ENCODE measurements at regions not wholly inside any gene's neighbourhood (a gene's known extent, or its start where the extent isn't known, plus 50 kb on each side); places are given as distances from the start of the nearest gene placed in this dataset.

- no peak overlapping the region for H3K4me2 ChIP-seq (ENCODE audit: low read length)
- H3K36me3 ChIP-seq (ENCODE audit: control insufficient read depth, insufficient read depth, low read length), result no peaks in the 10 kb centered on the region
- H3K79me2 ChIP-seq, result no peaks in the 10 kb centered on the region
- no peak overlapping the region for H2AFZ ChIP-seq
- H3K4me3 ChIP-seq (ENCODE audit: low read depth, low read length), result no peak overlapping the region
- no peaks in the 10 kb centered on the region for H3K27me3 ChIP-seq (ENCODE audit: control insufficient read depth, insufficient read depth, low read length)
- TF ChIP-seq CTCF (IDR thresholded peaks at IDR 0.05), result no peak
- no peaks in the 10 kb centered on the region for H3K4me1 ChIP-seq
- H3K27ac ChIP-seq, result no peak overlapping the region
- no peaks in the 10 kb centered on the region for H3K9me3 ChIP-seq (ENCODE audit: control insufficient read depth, low read length)
- H3K9ac ChIP-seq, result no peak overlapping the region
Observed at GRCh38 chr2:16168506-16169264, 228.3 kb downstream of the MYCN start.

- no peak overlapping the region for H3K4me3 ChIP-seq (ENCODE audit: low read depth, low read length)
- H3K36me3 ChIP-seq (ENCODE audit: control insufficient read depth, insufficient read depth, low read length), result no peaks in the 10 kb centered on the region
- no peaks in the 10 kb centered on the region for H3K9me3 ChIP-seq (ENCODE audit: control insufficient read depth, low read length)
- no peak overlapping the region for H3K9ac ChIP-seq
- no peak overlapping the region for H2AFZ ChIP-seq
- H3K27me3 ChIP-seq (ENCODE audit: control insufficient read depth, insufficient read depth, low read length), result no peaks in the 10 kb centered on the region
- H3K27ac ChIP-seq, result no peak overlapping the region
- TF ChIP-seq CTCF (IDR thresholded peaks at IDR 0.05), result no peak
- no peak overlapping the region for H3K4me2 ChIP-seq (ENCODE audit: low read length)
- H3K79me2 ChIP-seq, result no peaks in the 10 kb centered on the region
- H3K4me1 ChIP-seq, result no peaks in the 10 kb centered on the region
Observed at GRCh38 chr2:16167870-16168426, 227.6 kb downstream of the MYCN start.

GRCh38 chr2:16167451-16167861 lies 227.1 kb downstream of the MYCN start:
- no peak overlapping the region for H3K9ac ChIP-seq
- H3K4me2 ChIP-seq (ENCODE audit: low read length), result no peak overlapping the region
- H3K79me2 ChIP-seq, result no peaks in the 10 kb centered on the region
- no peak for TF ChIP-seq CTCF (IDR thresholded peaks at IDR 0.05)
- H3K4me3 ChIP-seq (ENCODE audit: low read depth, low read length), result no peak overlapping the region
- H2AFZ ChIP-seq, result no peak overlapping the region
- H3K36me3 ChIP-seq (ENCODE audit: control insufficient read depth, insufficient read depth, low read length), result no peaks in the 10 kb centered on the region
- H3K4me1 ChIP-seq, result no peaks in the 10 kb centered on the region
- no peaks in the 10 kb centered on the region for H3K27me3 ChIP-seq (ENCODE audit: control insufficient read depth, insufficient read depth, low read length)
- no peak overlapping the region for H3K27ac ChIP-seq
- H3K9me3 ChIP-seq (ENCODE audit: control insufficient read depth, low read length), result no peaks in the 10 kb centered on the region

GRCh38 chr2:16166327-16166981 lies 226.1 kb downstream of the MYCN start:
- H3K9me3 ChIP-seq (ENCODE audit: control insufficient read depth, low read length), result no peaks in the 10 kb centered on the region
- H3K9ac ChIP-seq, result no peak overlapping the region
- H2AFZ ChIP-seq, result no peak overlapping the region
- no peaks in the 10 kb centered on the region for H3K36me3 ChIP-seq (ENCODE audit: control insufficient read depth, insufficient read depth, low read length)
- H3K27ac ChIP-seq, result no peak overlapping the region
- no peak overlapping the region for H3K4me3 ChIP-seq (ENCODE audit: low read depth, low read length)
- TF ChIP-seq CTCF (IDR thresholded peaks at IDR 0.05), result no peak
- no peaks in the 10 kb centered on the region for H3K4me1 ChIP-seq
- H3K4me2 ChIP-seq (ENCODE audit: low read length), result no peak overlapping the region
- no peaks in the 10 kb centered on the region for H3K79me2 ChIP-seq
- no peaks in the 10 kb centered on the region for H3K27me3 ChIP-seq (ENCODE audit: control insufficient read depth, insufficient read depth, low read length)
